NT2/D1 (cell line): ENCODE measurements at regions not wholly inside any gene's neighbourhood (a gene's known extent, or its start where the extent isn't known, plus 50 kb on each side); places are given as distances from the start of the nearest gene placed in this dataset.

ENCODE experiments used
- DNase-seq: peaks from one replicate; pipeline ENCODE4 v3.0.0-alpha.2; 2011; ENCODE audit warnings: low read depth, low spot score
- H3K27me3 ChIP-seq: 2 replicates; pipeline ENCODE4 v1.6.0; 2011; ENCODE audit warnings: mild to moderate bottlenecking; ENCODE audit not compliant: insufficient read length, insufficient read depth
- H3K36me3 ChIP-seq: 2 replicates; pipeline ENCODE4 v1.6.1; 2011; ENCODE audit warnings: mild to moderate bottlenecking, low read length, mixed read lengths; ENCODE audit not compliant: insufficient read depth, insufficient read length
- H3K4me1 ChIP-seq: 2 replicates; pipeline ENCODE4 v1.5.1; 2011; ENCODE audit not compliant: insufficient read depth, insufficient read length
- H3K4me3 ChIP-seq: 2 replicates; pipeline ENCODE4 v1.5.1; 2011; ENCODE audit warnings: low read depth; ENCODE audit not compliant: insufficient read length
- H3K9ac ChIP-seq: 2 replicates; pipeline ENCODE4 v1.6.0; 2011; ENCODE audit warnings: low read depth; ENCODE audit not compliant: insufficient read length
- H3K9me3 ChIP-seq: 2 replicates; pipeline ENCODE4 v1.5.1; 2011; ENCODE audit warnings: mild to moderate bottlenecking, low read length; ENCODE audit not compliant: insufficient read depth
- SUZ12 ChIP-seq: IDR thresholded peaks from 2 replicates; pipeline ENCODE4 v1.6.1; 2011; ENCODE audit not compliant: insufficient read length, insufficient read depth; ENCODE audit errors: extremely low read depth
- YY1 ChIP-seq: IDR thresholded peaks from 2 replicates; pipeline ENCODE4 v1.6.1; 2011; ENCODE audit not compliant: insufficient read length, insufficient read depth
- ZNF274 ChIP-seq: IDR thresholded peaks from 2 replicates; pipeline ENCODE4 v1.6.1; 2011; ENCODE audit warnings: mild to moderate bottlenecking, low read depth, low read length

DNA sequence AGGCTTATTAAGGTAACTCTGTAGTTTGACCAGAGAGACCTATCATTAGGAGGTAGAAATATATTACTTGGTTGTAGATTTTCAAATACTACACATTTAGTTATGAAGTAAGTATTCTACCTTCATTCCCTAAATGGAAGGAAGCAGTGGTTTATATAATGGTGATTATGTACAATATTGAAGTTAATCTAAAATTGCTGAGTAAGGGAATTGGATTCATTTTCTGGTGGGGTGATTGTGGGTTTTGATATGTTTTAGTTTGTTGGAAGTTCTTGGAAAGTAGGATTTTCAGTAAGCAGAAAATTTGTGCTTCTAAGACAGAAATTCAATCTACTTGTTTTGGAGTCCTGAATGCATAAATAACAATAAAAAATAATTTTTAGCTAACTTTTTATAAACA is 1830.9 kb upstream of the ADGRL3 start:
- Histone ChIP-seq H3K4me1 (no peaks in the 10 kb centered on the region), H3K9me3 (no peaks in the 10 kb centered on the region), H3K27me3 (no peaks in the 10 kb centered on the region), H3K9ac (no peak overlapping the region), H3K36me3 (no peaks in the 10 kb centered on the region), H3K4me3 (no peak overlapping the region)
- DNase-seq: no peak
- no peak for TF ChIP-seq SUZ12
- no peak for TF ChIP-seq YY1
- TF ChIP-seq ZNF274: no peak

DNA sequence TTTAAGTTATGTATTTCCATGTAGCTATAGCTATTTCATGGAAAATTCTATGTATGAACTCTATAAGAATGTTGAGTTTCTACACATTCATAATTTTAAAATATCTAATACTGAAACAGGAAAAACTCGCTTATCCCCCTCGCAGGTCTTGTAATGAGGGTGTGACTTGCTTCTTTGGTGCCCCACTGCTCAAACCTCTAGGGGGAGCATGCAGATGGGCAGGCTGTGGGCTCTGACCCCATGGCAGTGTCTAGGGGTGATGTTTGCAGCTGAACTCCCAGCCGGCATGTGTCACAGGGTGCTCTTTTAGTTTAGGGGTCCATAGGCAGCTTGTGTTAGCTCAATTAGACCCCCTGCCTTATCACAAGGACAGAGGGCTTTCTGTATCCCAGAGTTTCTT is 1825.7 kb upstream of the ADGRL3 start:
- Histone ChIP-seq H3K4me3 (no peak overlapping the region), H3K27me3 (no peaks in the 10 kb centered on the region), H3K36me3 (no peaks in the 10 kb centered on the region), H3K9me3 (no peaks in the 10 kb centered on the region; the same call in 1 of the 2 replicates), H3K9ac (no peak overlapping the region), H3K4me1 (no peaks in the 10 kb centered on the region)
- TF ChIP-seq ZNF274: no peak
- no peak for TF ChIP-seq SUZ12
- no peak for TF ChIP-seq YY1
- DNase-seq: no peak

DNA sequence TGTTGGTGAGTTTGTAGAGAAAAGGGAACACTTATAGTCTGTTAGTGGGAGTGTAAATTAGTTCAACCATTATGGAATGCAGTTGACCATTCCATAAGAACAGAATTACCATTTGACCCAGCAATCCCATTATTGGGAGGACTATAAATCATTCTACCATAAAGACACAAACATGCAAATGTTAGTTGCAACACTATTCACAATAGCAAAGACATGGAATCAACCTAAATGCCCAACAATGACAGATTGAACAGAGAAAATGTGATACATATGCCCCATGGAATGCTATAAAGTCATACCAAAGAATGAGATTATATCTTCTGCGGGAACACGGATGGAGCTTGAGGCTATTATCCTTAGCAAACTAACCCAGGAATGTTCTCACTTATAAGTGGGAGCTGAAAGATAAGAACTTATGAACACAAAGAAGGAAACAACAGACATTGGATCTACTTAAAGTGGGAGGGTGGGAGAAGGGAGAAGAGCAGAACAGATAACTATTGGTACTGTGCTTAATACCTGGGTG is 1819.2 kb upstream of the ADGRL3 start:
- no peaks in the 10 kb centered on the region for H3K4me1 ChIP-seq
- no peaks in the 10 kb centered on the region for H3K36me3 ChIP-seq
- no peaks in the 10 kb centered on the region for H3K27me3 ChIP-seq
- H3K9me3 ChIP-seq: no peaks in the 10 kb centered on the region; the same call in 1 of the 2 replicates
- no peak overlapping the region for H3K4me3 ChIP-seq
- DNase-seq: no peak
- no peak for TF ChIP-seq ZNF274
- TF ChIP-seq SUZ12: no peak
- no peak for TF ChIP-seq YY1
- H3K9ac ChIP-seq: no peak overlapping the region

DNA sequence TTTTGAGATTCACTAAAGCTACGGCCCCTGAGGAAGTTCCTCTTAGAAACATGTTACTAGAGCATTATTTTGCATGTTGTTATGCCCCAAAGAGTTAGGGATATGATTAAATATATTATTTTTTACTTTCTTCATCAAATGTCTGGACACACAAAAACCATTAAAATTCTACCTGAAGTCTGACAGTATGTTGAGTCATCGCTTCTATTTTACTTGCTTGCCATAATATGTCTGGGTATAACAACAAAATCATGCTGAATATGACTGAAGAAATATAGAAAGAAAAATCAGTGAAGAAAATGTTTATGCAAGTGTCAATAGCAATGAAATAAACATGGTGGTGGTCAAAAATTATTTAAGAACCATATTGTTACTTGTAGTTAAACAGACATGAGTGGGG is 1818.5 kb upstream of the ADGRL3 start:
- Histone ChIP-seq H3K27me3 (no peaks in the 10 kb centered on the region), H3K9me3 (no peaks in the 10 kb centered on the region; the same call in 1 of the 2 replicates), H3K36me3 (no peaks in the 10 kb centered on the region), H3K9ac (no peak overlapping the region), H3K4me3 (no peak overlapping the region), H3K4me1 (no peaks in the 10 kb centered on the region)
- DNase-seq: no peak
- TF ChIP-seq ZNF274: no peak
- TF ChIP-seq YY1: no peak
- TF ChIP-seq SUZ12: no peak

DNA sequence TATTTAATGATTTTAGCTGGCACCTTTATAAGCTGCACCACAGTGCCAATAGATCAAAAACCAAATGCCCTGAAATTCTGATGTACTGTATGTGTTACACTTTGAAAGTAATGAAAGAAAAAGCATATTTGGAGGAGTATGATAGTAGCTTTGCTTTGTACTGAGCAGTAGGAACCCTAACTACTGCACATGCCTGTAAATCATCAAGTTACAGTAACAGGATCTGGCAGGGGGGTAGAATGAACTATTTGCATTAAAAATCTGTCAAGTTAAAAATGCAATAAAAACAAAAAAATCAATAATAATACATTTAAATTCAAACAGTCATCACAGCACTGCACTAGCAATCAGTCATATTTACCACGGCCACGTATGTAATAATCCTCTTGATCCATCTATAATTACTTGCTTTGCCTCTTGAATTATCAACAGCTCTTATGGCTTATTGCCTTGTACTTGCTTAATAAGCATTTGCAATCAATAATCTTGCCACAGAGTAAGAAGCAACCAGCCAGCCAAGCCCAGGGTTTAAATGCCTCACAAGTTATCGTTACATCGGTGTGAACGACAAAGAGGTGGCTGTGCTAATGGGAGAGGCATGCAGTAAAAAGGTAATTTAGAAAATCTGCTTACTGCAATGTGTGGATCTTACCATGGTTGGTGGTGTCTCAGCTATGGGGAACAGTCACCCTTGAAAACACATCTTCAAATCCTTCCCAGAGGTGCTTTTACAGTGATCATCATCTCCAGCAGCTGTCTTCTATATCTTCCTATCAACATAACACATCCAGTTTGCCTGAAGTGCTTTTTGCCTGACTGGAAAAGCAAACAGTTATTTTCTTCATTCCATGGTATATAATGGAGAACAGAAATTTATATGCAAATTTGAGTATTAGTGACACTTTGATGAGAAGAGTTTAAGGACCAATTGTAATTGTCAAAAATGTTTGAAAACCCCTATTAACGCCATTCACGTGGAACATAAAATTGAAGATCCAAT is 1812.1 kb upstream of the ADGRL3 start:
- DNase-seq: no peak
- no peak overlapping the region for H3K4me3 ChIP-seq
- H3K9me3 ChIP-seq: no peaks in the 10 kb centered on the region
- H3K9ac ChIP-seq: no peak overlapping the region
- H3K36me3 ChIP-seq: no peaks in the 10 kb centered on the region
- no peaks in the 10 kb centered on the region for H3K27me3 ChIP-seq
- TF ChIP-seq SUZ12: no peak
- no peak for TF ChIP-seq YY1
- TF ChIP-seq ZNF274: no peak
- no peaks in the 10 kb centered on the region for H3K4me1 ChIP-seq

DNA sequence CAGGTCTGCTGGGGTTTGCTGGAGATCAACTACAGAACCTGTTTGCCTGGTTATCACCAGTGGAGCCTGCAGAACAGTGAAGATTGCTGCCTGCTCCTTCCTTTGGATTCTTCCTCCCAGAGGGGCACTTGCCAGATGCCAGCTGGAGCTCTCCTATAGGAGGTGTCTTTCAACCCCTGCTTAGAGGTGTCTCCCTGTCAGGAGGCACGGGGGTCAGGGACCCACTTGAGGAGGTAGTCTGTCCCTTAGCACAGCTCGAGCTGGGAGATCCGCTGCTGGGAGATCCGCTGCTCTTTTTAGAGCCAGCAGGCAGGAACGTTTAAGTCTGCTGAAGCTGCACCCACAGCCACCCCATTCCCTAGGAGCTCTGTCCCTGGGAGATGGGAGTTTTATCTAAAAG is 1806.3 kb upstream of the ADGRL3 start:
- no peak for DNase-seq
- H3K9me3 ChIP-seq: no peaks in the 10 kb centered on the region
- no peak for TF ChIP-seq SUZ12
- TF ChIP-seq YY1: no peak
- no peak for TF ChIP-seq ZNF274
- no peak overlapping the region for H3K9ac ChIP-seq
- H3K4me3 ChIP-seq: no peak overlapping the region
- H3K36me3 ChIP-seq: no peaks in the 10 kb centered on the region
- no peaks in the 10 kb centered on the region for H3K27me3 ChIP-seq
- H3K4me1 ChIP-seq: no peaks in the 10 kb centered on the region

DNA sequence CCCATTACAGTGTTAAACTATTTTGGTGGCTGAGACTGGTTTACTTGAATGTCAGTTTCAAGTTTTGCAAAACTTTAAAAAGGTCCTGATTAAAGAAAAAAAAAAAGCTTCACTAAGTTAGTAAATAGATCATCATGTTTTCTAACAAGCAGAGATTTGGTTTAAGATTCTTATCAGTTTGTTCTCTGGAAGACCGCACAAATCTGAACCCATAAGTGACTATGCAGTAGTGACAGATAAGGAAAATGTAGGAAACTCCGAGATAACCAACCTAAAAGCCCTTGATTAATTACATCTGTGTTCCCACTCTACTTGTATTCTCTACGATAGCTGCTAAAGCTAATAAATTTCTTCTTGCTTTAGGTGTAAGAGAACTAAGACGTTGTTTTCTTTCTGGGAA is 1799.8 kb upstream of the ADGRL3 start:
- TF ChIP-seq YY1 (no peak), SUZ12 (no peak), ZNF274 (no peak)
- Histone ChIP-seq H3K9ac (no peak overlapping the region), H3K4me1 (no peaks in the 10 kb centered on the region), H3K27me3 (no peaks in the 10 kb centered on the region), H3K4me3 (no peak overlapping the region), H3K36me3 (no peaks in the 10 kb centered on the region), H3K9me3 (no peaks in the 10 kb centered on the region)
- no peak for DNase-seq
